ENCODE measurements at regions not wholly inside any gene's neighbourhood (a gene's known extent, or its start where the extent isn't known, plus 50 kb on each side); places are given as distances from the start of the nearest gene placed in this dataset.

- intact Hi-C loops (cut with DNase I; ENCODE audit: low total_unique reads): no loop called here
- H3K36me3 ChIP-seq: no peaks in the 10 kb centered on the region
- H3K4me1 ChIP-seq: no peaks in the 10 kb centered on the region
- no peak for DNase-seq
- H3K9me3 ChIP-seq: no peaks in the 10 kb centered on the region
- TF ChIP-seq CTCF (IDR thresholded peaks at IDR 0.05): no peak
- H3K27me3 ChIP-seq: no peaks in the 10 kb centered on the region
- H3K4me3 ChIP-seq: no peak overlapping the region
- no peak overlapping the region for H3K27ac ChIP-seq
Measured at GRCh38 chr1:216904471-216904870, 181.2 kb upstream of the ESRRG start.

GRCh38 chr1:216903382-216903740 lies 180.1 kb upstream of the ESRRG start:
- no peaks in the 10 kb centered on the region for H3K36me3 ChIP-seq
- no peaks in the 10 kb centered on the region for H3K4me1 ChIP-seq
- no peaks in the 10 kb centered on the region for H3K9me3 ChIP-seq
- DNase-seq: no peak
- H3K27ac ChIP-seq: no peak overlapping the region
- no peak for TF ChIP-seq CTCF (IDR thresholded peaks at IDR 0.05)
- H3K4me3 ChIP-seq: no peak overlapping the region
- intact Hi-C loops (cut with DNase I; ENCODE audit: low total_unique reads): no loop called here
- no peaks in the 10 kb centered on the region for H3K27me3 ChIP-seq

- no peak for TF ChIP-seq CTCF (IDR thresholded peaks at IDR 0.05)
- H3K4me3 ChIP-seq: no peak overlapping the region
- no peak overlapping the region for H3K27ac ChIP-seq
- no peaks in the 10 kb centered on the region for H3K36me3 ChIP-seq
- H3K4me1 ChIP-seq: no peaks in the 10 kb centered on the region
- H3K9me3 ChIP-seq: no peaks in the 10 kb centered on the region
- DNase-seq: no peak
- intact Hi-C loops (cut with DNase I; ENCODE audit: low total_unique reads): no loop called here
- no peaks in the 10 kb centered on the region for H3K27me3 ChIP-seq
Measured at GRCh38 chr1:216902669-216903381, 179.6 kb upstream of the ESRRG start.

GRCh38 chr1:216900116-216900620 lies 176.9 kb upstream of the ESRRG start:
- no peak for TF ChIP-seq CTCF (IDR thresholded peaks at IDR 0.05)
- H3K27ac ChIP-seq: no peak overlapping the region
- H3K27me3 ChIP-seq: no peaks in the 10 kb centered on the region
- H3K36me3 ChIP-seq: no peaks in the 10 kb centered on the region
- H3K9me3 ChIP-seq: no peaks in the 10 kb centered on the region
- no peak overlapping the region for H3K4me3 ChIP-seq
- no peaks in the 10 kb centered on the region for H3K4me1 ChIP-seq
- intact Hi-C loops (cut with DNase I; ENCODE audit: low total_unique reads): no loop called here
- no peak for DNase-seq

- peaks cover 0 to 4% of the 10 kb centered on the region in 2 donors for H3K27me3 ChIP-seq
- DNase-seq: no peak
- H3K9me3 ChIP-seq: no peaks in the 10 kb centered on the region
- H3K36me3 ChIP-seq: no peaks in the 10 kb centered on the region
- TF ChIP-seq CTCF (IDR thresholded peaks at IDR 0.05): no peak
- intact Hi-C loops (cut with DNase I; ENCODE audit: low total_unique reads): no loop called here
- no peaks in the 10 kb centered on the region for H3K4me1 ChIP-seq
- H3K4me3 ChIP-seq: no peak overlapping the region
- H3K27ac ChIP-seq: no peak overlapping the region
Measured at GRCh38 chr1:216898801-216899200, 175.6 kb upstream of the ESRRG start.
